ENCODE measurements at regions not wholly inside any gene's neighbourhood (a gene's known extent, or its start where the extent isn't known, plus 50 kb on each side); places are given as distances from the start of the nearest gene placed in this dataset.

DNA sequence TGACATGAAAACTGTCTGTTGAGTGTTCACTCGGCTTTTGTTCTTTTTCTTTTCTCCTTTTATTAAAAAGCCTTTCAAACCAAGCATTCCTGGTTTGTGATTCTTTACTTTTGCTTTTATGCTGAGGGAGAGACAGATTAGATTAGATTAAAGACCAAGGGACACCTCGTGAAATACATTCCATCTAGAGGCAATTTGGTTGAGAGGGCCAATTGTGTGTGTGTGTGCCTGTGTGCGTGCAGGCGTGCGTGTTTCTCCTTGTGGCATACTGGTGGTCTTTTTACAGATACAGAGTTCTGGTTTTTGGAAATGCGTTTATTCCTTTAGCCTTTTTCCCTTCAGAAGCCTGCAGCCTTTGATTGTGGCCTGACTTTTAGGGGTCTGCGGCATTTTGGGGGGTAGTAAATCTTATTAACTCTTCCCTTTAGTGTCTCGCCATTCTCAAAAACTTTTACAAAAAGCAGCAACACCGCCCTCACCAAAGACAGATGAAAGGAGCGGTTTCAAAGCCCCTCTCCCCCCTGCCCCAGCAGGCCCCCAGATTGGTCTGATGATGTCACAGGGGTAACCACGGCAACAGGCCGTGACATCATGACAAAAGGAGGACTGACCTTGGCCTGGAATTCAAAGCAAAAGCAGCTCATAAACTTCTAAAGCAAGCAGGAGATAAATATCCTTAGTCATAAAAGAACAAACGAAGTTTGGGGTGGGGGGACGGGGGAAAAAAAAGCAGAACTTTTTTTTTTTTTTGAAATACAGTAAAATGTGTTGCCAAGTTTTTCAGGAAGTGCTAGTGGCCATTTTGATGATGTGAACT lies 84.1 kb upstream of the TBX3 start:
- TF ChIP-seq, protein P1, sequence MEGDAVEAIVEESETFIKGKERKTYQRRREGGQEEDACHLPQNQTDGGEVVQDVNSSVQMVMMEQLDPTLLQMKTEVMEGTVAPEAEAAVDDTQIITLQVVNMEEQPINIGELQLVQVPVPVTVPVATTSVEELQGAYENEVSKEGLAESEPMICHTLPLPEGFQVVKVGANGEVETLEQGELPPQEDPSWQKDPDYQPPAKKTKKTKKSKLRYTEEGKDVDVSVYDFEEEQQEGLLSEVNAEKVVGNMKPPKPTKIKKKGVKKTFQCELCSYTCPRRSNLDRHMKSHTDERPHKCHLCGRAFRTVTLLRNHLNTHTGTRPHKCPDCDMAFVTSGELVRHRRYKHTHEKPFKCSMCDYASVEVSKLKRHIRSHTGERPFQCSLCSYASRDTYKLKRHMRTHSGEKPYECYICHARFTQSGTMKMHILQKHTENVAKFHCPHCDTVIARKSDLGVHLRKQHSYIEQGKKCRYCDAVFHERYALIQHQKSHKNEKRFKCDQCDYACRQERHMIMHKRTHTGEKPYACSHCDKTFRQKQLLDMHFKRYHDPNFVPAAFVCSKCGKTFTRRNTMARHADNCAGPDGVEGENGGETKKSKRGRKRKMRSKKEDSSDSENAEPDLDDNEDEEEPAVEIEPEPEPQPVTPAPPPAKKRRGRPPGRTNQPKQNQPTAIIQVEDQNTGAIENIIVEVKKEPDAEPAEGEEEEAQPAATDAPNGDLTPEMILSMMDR (IDR thresholded peaks at IDR 0.05), result no peak
- TF ChIP-seq EZH2phosphoT487 (IDR thresholded peaks at IDR 0.05) (no peak), EZH2 (IDR thresholded peaks at IDR 0.05) (no peak)
